Tibial artery (tissue), 4 donors: ENCODE measurements at regions not wholly inside any gene's neighbourhood (a gene's known extent, or its start where the extent isn't known, plus 50 kb on each side); places are given as distances from the start of the nearest gene placed in this dataset.
"Not testable (repeated sequence)": the region's sequence is repeated elsewhere in the genome, so short reads cannot be mapped to it uniquely, and the experiment has no call there.

Experiments used
- DNase-seq, 2 donors: peaks; one replicate each; pipeline ENCODE4 v3.0.0-alpha.2; 2019
- H3K27ac ChIP-seq, 2 donors: fragments of 200-600 bp; sonication (generic) in 1 of 2; 1 replicate in 1 of 2; 2 replicates in 1 of 2; pipeline ENCODE4 v1.5.1; 2018 to 2019; ENCODE audit warnings: mild to moderate bottlenecking in 1 of 2
- H3K27me3 ChIP-seq, 2 donors: fragments of 200-600 bp; sonication (generic) in 1 of 2; one replicate each; pipeline versions ENCODE4 v1.5.1 to v1.6.0; 2016 to 2019
- H3K36me3 ChIP-seq, 3 donors: fragments of 200-600 bp; sonication (generic) in 2 of 3; one replicate each; pipeline ENCODE4 v1.5.1; 2016 to 2019; ENCODE audit warnings: mild to moderate bottlenecking in 2 of 3
- H3K4me1 ChIP-seq, 4 donors: fragments of 200-600 bp; sonication (generic) in 2 of 4; 1 replicate in 3 of 4; 2 replicates in 1 of 4; pipeline ENCODE4 v1.5.1; 2016 to 2019
- H3K4me3 ChIP-seq, 2 donors: fragments of 200-600 bp; sonication (generic) in 1 of 2; 1 replicate in 1 of 2; 2 replicates in 1 of 2; pipeline ENCODE4 v1.5.1; 2018 to 2019; ENCODE audit warnings: mild to moderate bottlenecking in 2 of 2
- H3K9me3 ChIP-seq, 3 donors: fragments of 200-600 bp; sonication (generic) in 1 of 3; one replicate each; pipeline ENCODE4 v1.5.1; 2016 to 2019
- CTCF ChIP-seq, 2 experiments: fragments of 200-600 bp in 1 of 2; fragments of 450-650 bp in 1 of 2; IDR thresholded peaks; one replicate each; pipeline ENCODE4 v1.5.1; 2017 to 2019; ENCODE audit warnings: antibody characterized with exemption in 2 of 2, mild to moderate bottlenecking in 1 of 2, moderate library complexity in 1 of 2
- intact Hi-C: fragments of 100-400 bp; cut with DNase I; formaldehyde crosslinking; loops from one replicate; pipeline ENCODE4 v1.15.0; 2023; ENCODE audit warnings: low total_unique reads

- no peak for TF ChIP-seq CTCF (IDR thresholded peaks at IDR 0.05)
- Histone ChIP-seq H3K27me3 (no peaks in the 10 kb centered on the region), H3K9me3 (no peaks in the 10 kb centered on the region), H3K27ac (no peak overlapping the region), H3K4me1 (peaks cover 0 to 5% (median 1%) of the 10 kb centered on the region in 4 donors), H3K4me3 (no peak overlapping the region), H3K36me3 (no peaks in the 10 kb centered on the region)
- intact Hi-C loops, result no loop called here
- DNase-seq, result no peak
These were observed 256.9 kb downstream of the MDFIC start for GRCh38 chr7:115178835-115179234.

- H3K4me1 ChIP-seq, result peaks cover 0 to 5% (median 1%) of the 10 kb centered on the region in 4 donors
- intact Hi-C loops, result no loop called here
- H3K4me3 ChIP-seq, result no peak overlapping the region
- DNase-seq, result no peak
- no peaks in the 10 kb centered on the region for H3K9me3 ChIP-seq
- H3K27me3 ChIP-seq, result no peaks in the 10 kb centered on the region
- H3K36me3 ChIP-seq, result no peaks in the 10 kb centered on the region
- H3K27ac ChIP-seq, result no peak overlapping the region
- no peak for TF ChIP-seq CTCF (IDR thresholded peaks at IDR 0.05)
These were observed 255.9 kb downstream of the MDFIC start for GRCh38 chr7:115177823-115178222.

- intact Hi-C loops, result no loop called here
- H3K9me3 ChIP-seq, result no peaks in the 10 kb centered on the region
- no peak for DNase-seq
- no peak overlapping the region for H3K4me3 ChIP-seq
- H3K27me3 ChIP-seq, result no peaks in the 10 kb centered on the region
- no peak for TF ChIP-seq CTCF (IDR thresholded peaks at IDR 0.05)
- H3K36me3 ChIP-seq, result no peaks in the 10 kb centered on the region
- H3K27ac ChIP-seq, result no peak overlapping the region
- peaks cover 0 to 5% (median 1%) of the 10 kb centered on the region in 4 donors for H3K4me1 ChIP-seq
These were observed 255.2 kb downstream of the MDFIC start for GRCh38 chr7:115177103-115177502.

GRCh38 chr7:115172397-115172796 is 250.5 kb downstream of the MDFIC start:
- H3K4me1 ChIP-seq, H3K27ac ChIP-seq, H3K36me3 ChIP-seq, intact Hi-C loops, H3K4me3 ChIP-seq, H3K9me3 ChIP-seq, H3K27me3 ChIP-seq, DNase-seq: not testable (repeated sequence)

- no peaks in the 10 kb centered on the region for H3K27me3 ChIP-seq
- no peak overlapping the region for H3K4me3 ChIP-seq
- H3K36me3 ChIP-seq, result no peaks in the 10 kb centered on the region
- H3K4me1 ChIP-seq, result no peaks in the 10 kb centered on the region
- no peaks in the 10 kb centered on the region for H3K9me3 ChIP-seq
- TF ChIP-seq CTCF (IDR thresholded peaks at IDR 0.05), result no peak
- DNase-seq, result no peak
- intact Hi-C loops, result no loop called here
- H3K27ac ChIP-seq, result no peak overlapping the region
These were observed 232.0 kb downstream of the MDFIC start for GRCh38 chr7:115153769-115154477.

- Histone ChIP-seq H3K4me3 (no peak overlapping the region), H3K36me3 (no peaks in the 10 kb centered on the region), H3K9me3 (no peaks in the 10 kb centered on the region), H3K27me3 (no peaks in the 10 kb centered on the region), H3K4me1 (no peaks in the 10 kb centered on the region), H3K27ac (no peak overlapping the region)
- intact Hi-C loops, result no loop called here
- no peak for TF ChIP-seq CTCF (IDR thresholded peaks at IDR 0.05)
- DNase-seq, result no peak
These were observed 231.3 kb downstream of the MDFIC start for GRCh38 chr7:115153176-115153575.
